Activated CD4-positive, alpha-beta T cell treated with anti-CD3 and anti-CD28 coated beads, Interleukin-2, amount 10 ng/mL, durations not matched to agents 24 days and 14 days (primary cell): ENCODE measurements at regions not wholly inside any gene's neighbourhood (a gene's known extent, or its start where the extent isn't known, plus 50 kb on each side); places are given as distances from the start of the nearest gene placed in this dataset.

Source experiments
- DNase-seq: peaks from one replicate; pipeline ENCODE4 v3.0.0; 2022
- H3K27ac Mint-ChIP-seq: one replicate; pipeline ENCODE4 v1.8.0; 2022; ENCODE audit warnings: mild to moderate bottlenecking, mixed read lengths
- H3K27me3 Mint-ChIP-seq: one replicate; pipeline ENCODE4 v1.8.0; 2022; ENCODE audit warnings: mixed read lengths
- H3K36me3 Mint-ChIP-seq: one replicate; pipeline ENCODE4 v1.8.0; 2022; ENCODE audit warnings: low read depth, mild to moderate bottlenecking, mixed read lengths
- H3K4me1 Mint-ChIP-seq: one replicate; pipeline ENCODE4 v1.8.0; 2021; ENCODE audit warnings: mixed read lengths
- H3K4me3 Mint-ChIP-seq: one replicate; pipeline ENCODE4 v1.8.0; 2022; ENCODE audit warnings: mild to moderate bottlenecking, moderate library complexity, mixed read lengths
- H3K9me3 Mint-ChIP-seq: one replicate; pipeline ENCODE4 v1.8.0; 2021; ENCODE audit warnings: mixed read lengths
- intact Hi-C: fragments of 100-400 bp; cut with micrococcal nuclease; formaldehyde crosslinking; loops from one replicate; pipeline ENCODE4 v1.15.1; 2023

DNA sequence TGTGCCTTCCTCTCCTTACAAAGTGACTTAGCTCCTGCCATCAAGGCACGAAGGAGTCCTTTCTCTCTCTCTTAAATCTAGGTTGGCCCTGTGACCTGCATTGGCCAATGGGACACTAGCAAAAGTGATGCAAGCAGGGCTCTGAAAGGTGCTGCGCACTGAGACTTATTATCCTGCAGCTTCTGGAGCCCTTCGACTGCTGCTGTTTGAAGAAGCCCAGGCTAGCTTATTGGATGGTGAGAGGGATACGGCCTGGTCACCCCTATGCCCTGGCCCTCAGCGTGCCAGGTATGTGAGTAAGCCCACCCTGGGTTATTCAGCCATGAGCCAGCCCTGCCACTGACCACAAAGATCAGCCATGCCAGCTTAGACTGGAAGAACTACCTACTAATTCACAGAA is 74.5 kb upstream of the GGTLC1 start:
- intact Hi-C loops: no loop called here
- Mint-ChIP-seq H3K4me3 (no peak overlapping the region), H3K36me3 (no peaks in the 10 kb centered on the region), H3K27me3 (peaks cover 2% of the 10 kb centered on the region), H3K9me3 (peaks cover 8% of the 10 kb centered on the region), H3K27ac (no peak overlapping the region), H3K4me1 (peaks cover 9% of the 10 kb centered on the region)
- no peak for DNase-seq

DNA sequence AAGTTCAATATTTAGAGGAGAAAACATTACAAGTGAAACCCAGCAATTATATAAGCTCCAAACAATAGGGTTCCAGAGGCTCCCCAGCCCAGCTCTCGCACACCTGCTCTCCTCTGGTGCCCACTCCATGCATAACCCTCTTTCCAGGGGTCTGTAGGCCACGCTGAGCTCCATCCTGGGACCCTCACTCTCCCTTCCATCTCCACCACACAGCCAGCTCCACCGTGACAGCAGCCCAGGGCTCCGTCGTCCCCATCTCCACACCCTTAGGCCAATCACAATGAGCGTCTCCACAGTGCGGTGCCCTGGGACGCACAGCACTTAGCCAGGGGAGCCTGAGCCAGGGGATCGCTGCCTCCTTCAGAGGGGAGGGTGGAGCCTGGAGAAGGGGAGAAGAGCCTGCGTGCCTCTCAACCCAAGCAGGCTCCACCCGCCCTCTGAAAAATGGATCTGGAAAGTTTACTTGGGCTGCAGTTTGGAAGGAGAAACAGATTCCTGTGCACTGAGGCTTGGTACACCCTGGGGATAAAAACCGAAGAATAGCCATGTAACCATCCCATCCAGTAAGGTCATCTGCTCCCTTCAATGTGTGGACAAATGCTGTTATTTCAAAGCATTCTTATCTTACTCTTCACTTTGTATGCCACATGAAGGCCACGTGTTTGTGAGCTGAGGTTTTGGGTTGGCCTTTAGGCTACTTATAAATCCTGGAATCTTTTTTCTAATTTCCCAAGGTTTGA is 72.4 kb upstream of the GGTLC1 start:
- H3K27ac Mint-ChIP-seq: no peak overlapping the region
- H3K9me3 Mint-ChIP-seq: no peaks in the 10 kb centered on the region
- no peak for DNase-seq
- H3K27me3 Mint-ChIP-seq: peaks cover 2% of the 10 kb centered on the region
- H3K4me3 Mint-ChIP-seq: no peak overlapping the region
- no peaks in the 10 kb centered on the region for H3K36me3 Mint-ChIP-seq
- intact Hi-C loops: no loop called here
- H3K4me1 Mint-ChIP-seq: peaks cover 5% of the 10 kb centered on the region

DNA sequence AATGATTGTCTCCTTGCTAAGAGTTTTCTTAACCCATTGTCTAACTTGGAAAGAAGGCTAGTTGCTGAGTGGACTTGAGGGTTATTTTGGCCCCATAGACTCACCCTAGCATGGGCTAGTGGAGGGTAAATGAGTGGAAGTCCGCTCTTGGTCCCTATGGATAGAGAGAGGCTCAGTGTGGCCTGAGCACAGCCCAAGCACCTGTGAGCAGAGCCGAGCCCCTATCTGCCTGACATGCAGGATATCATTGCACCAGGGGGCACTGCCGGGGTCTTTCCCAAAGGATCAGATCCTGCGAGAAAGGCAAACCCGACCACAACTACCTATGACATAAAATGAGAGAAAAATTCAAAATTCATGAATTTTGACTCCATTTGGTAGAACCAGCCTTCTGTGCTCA is 70.6 kb upstream of the GGTLC1 start:
- H3K9me3 Mint-ChIP-seq: no peaks in the 10 kb centered on the region
- DNase-seq: no peak
- intact Hi-C loops: no loop called here
- H3K4me1 Mint-ChIP-seq: no peaks in the 10 kb centered on the region
- H3K27me3 Mint-ChIP-seq: peaks cover 2% of the 10 kb centered on the region
- no peak overlapping the region for H3K4me3 Mint-ChIP-seq
- H3K27ac Mint-ChIP-seq: no peak overlapping the region
- no peaks in the 10 kb centered on the region for H3K36me3 Mint-ChIP-seq

DNA sequence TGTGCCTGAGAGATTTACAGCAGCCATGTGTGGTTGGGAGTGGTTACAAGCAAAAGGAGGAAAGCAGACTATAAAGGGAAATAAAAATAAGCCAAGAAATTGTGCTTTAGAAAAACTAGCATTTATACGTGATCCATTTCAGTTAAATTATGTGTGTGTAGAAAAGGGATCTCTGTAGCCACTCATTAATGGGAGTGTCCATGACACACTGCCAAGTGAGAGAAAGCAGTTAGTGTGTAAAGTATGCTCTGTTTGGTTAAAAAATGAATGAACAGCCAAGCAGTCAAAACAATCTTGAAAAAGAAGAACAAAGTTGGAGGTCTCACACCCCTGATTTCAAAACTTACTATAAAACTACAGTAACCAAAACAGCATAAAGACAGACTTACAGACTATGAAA is 67.9 kb upstream of the GGTLC1 start:
- intact Hi-C loops: no loop called here
- H3K27ac Mint-ChIP-seq: no peak overlapping the region
- peaks cover 3% of the 10 kb centered on the region for H3K4me1 Mint-ChIP-seq
- H3K27me3 Mint-ChIP-seq: no peaks in the 10 kb centered on the region
- H3K36me3 Mint-ChIP-seq: no peaks in the 10 kb centered on the region
- DNase-seq: no peak
- H3K4me3 Mint-ChIP-seq: no peak overlapping the region
- H3K9me3 Mint-ChIP-seq: no peaks in the 10 kb centered on the region

DNA sequence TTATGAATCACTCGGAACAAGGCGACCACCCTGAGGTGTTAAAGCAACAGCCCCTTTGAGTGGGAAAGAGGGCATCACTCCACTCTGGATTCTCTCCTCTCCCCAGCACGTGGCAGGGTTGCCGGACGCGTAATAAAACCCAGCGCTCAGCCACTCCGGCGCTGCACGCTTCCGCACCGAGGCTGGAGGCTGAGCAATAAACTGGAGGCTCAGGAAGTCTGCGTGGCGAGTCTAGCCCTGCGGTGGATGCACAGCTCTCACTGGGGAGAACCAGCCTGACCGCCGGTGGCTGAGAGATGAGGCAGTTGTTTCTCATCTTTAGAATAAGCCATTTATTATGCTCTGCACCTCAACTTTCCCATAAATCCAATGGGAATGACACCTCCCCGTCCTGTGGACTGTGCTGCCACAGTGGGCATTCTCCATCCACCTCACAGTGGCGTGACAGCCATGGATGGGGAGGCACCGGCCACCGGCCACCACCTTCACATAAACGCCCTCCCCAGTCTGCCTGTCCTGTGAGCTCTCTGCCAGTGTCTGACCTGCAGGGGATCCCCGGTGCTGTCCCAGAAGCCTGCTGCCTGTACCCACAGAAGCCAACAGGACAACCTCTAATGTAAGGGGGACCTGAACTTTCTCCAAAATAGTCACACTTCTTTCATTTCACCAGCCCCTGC is 64.2 kb upstream of the GGTLC1 start:
- Mint-ChIP-seq H3K27ac (no peak overlapping the region), H3K4me3 (no peak overlapping the region), H3K9me3 (peaks cover 5% of the 10 kb centered on the region), H3K27me3 (no peaks in the 10 kb centered on the region), H3K4me1 (peaks cover 26% of the 10 kb centered on the region), H3K36me3 (no peaks in the 10 kb centered on the region)
- intact Hi-C loops: no loop called here
- no peak for DNase-seq

DNA sequence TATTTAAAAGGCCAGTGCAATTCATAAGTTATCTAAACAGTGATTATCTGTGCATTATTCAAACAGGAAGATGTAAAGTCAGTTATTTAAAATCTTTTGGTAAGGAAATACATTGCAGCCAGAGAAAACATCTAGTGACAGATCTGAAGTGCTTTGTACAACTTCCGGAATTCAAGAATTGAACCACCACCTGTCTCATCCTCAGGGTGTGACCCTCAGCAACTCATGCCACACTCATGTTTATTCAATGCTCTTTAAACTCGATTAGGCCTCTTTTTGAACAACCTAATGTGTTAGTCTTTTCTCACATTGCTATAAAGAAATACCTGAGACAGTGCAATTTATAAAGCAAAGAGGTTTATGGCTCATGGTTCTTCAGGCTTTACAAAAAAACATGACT is 62.6 kb upstream of the GGTLC1 start:
- no peaks in the 10 kb centered on the region for H3K27me3 Mint-ChIP-seq
- peaks cover 32% of the 10 kb centered on the region for H3K4me1 Mint-ChIP-seq
- peaks cover 2% of the 10 kb centered on the region for H3K36me3 Mint-ChIP-seq
- intact Hi-C loops: no loop called here
- no peak overlapping the region for H3K4me3 Mint-ChIP-seq
- H3K9me3 Mint-ChIP-seq: peaks cover 5% of the 10 kb centered on the region
- no peak for DNase-seq
- H3K27ac Mint-ChIP-seq: no peak overlapping the region

DNA sequence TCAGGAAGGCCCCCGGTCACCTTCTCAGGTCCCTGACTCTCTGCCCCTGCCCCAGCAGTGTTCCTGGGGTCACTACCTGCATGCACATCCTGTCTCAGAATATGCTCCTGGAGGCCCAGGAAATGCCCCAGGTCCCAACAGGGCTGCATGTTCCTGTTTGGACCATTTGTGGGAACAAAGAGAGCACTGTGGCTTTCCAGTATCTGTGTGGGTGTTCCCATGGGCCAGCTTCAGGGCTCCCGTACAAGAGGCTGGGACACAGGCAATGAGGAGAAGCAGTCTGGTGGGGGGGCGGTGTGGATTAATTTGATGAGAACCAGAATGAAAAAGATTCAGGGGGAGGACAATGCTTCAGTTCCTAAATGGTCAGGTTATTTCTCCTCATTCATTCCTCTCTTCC is 61.5 kb upstream of the GGTLC1 start:
- intact Hi-C loops: no loop called here
- H3K4me3 Mint-ChIP-seq: no peak overlapping the region
- H3K27me3 Mint-ChIP-seq: no peaks in the 10 kb centered on the region
- H3K27ac Mint-ChIP-seq: no peak overlapping the region
- peaks cover 5% of the 10 kb centered on the region for H3K9me3 Mint-ChIP-seq
- DNase-seq: no peak
- H3K36me3 Mint-ChIP-seq: peaks cover 2% of the 10 kb centered on the region
- peaks cover 41% of the 10 kb centered on the region for H3K4me1 Mint-ChIP-seq

DNA sequence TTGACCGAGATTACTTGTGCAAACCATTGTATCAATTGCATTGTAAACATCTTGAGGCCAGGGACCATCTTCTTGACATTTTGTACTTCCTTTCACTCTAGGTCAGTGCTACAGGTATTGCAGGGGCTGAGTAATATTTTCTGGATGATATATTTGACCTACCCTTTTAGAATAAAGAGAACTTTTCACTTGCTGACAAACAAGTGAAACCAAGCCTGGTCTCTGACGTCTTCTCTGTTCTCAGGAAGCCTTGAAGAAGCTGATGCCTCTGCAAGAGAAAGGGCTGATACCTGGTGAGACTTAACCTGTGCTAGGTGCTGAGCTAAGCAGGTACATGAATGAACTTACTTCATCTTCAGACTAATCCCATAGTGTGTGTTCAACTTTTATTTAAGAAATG is 60.5 kb upstream of the GGTLC1 start:
- no peak overlapping the region for H3K4me3 Mint-ChIP-seq
- peak overlapping the region; percentile 21 for H3K27ac Mint-ChIP-seq
- peaks cover 5% of the 10 kb centered on the region for H3K9me3 Mint-ChIP-seq
- H3K36me3 Mint-ChIP-seq: peaks cover 2% of the 10 kb centered on the region
- no peaks in the 10 kb centered on the region for H3K27me3 Mint-ChIP-seq
- DNase-seq: no peak
- peaks cover 46% of the 10 kb centered on the region for H3K4me1 Mint-ChIP-seq
- intact Hi-C loops: loop anchor here (5.0 kb wide), 1 partner anchor 53 kb away; no protein-coding TSS in a partner anchor

DNA sequence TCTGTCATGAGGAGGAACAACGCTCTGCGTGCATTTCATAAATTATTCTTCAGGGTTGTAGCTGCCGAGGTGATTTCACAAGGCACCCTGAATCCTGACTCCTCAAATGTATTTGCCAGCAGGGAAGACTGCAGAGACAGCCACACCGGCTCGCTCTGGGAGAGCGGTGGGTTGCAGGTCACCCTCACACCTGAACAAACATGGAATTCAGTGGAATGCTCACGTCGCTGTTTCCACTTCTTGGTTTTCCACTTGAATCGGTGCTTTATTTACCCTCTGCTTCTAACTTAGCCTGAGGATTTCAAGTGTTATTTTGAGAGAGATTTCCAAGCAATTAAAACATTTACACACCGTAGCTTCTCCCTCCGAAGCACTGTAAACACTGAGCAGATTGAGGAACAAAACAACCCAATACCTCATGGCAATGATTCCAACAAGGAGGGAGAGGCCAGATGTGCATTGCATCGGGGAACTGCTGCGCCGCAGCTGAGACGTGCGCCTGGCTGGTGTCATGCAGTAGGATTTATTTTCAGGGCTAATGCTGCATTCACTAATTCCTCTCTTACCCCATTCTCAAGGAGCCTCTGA is 59.5 kb upstream of the GGTLC1 start:
- H3K27ac Mint-ChIP-seq: peak overlapping the region; percentile 21
- no peak for DNase-seq
- peaks cover 44% of the 10 kb centered on the region for H3K4me1 Mint-ChIP-seq
- no peaks in the 10 kb centered on the region for H3K27me3 Mint-ChIP-seq
- peaks cover 2% of the 10 kb centered on the region for H3K36me3 Mint-ChIP-seq
- intact Hi-C loops: loop anchor here (5.0 kb wide), 1 partner anchor 54 kb away; no protein-coding TSS in a partner anchor
- H3K4me3 Mint-ChIP-seq: no peak overlapping the region
- H3K9me3 Mint-ChIP-seq: peaks cover 5% of the 10 kb centered on the region

DNA sequence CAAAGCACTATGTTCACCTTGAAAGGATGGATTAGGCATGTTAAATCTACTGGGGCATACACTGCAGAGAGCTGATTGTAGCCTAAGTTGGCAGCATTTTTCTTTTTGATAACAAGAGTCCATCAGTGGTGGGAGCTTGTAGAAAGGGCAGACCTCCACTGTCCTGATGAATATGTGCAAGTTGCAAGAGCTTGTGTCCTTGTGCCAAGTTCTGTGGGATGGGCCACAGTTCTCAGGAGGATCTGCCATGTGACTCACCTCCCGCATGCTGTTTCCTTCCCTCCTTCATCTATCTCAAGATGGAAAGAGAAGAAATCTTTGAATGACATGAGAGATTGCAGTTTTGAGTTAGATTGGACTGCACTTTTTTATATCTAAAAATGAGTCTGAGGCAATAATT is 58.3 kb upstream of the GGTLC1 start:
- H3K4me1 Mint-ChIP-seq: peaks cover 44% of the 10 kb centered on the region

DNA sequence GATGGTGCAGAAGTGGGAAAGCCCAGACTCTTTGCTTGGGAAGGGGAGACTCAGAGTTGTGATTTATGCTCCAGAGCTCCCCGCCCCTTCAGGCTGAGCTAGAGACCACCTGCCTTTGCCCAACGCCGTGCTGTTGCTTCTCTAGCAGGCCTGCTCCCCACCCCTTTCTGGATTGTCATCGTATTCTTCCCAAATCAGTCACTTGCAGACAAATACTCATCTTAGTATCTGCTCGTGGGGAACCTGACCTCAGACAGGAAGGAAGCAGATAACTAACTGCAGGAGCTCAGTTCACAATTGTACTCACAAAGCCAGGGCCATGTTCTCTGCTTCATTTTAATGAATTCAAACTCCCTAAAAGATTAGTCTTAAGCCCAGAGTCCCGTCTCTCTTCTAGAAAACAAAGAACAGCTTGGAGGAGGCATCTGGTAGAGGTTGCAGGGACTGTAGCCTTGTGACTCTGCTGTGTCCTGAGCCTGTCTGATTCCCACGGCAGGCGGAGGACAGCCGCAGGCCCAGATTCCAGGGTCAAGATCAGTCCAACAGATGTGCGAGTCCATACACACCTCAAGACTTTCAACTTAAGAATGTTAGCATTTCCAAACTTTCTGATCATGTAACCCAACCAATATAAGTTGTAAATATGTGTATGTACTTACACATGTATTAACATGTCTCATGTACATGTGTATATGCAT is 57.2 kb upstream of the GGTLC1 start:
- Mint-ChIP-seq H3K9me3 (peaks cover 12% of the 10 kb centered on the region), H3K27me3 (no peaks in the 10 kb centered on the region), H3K36me3 (peaks cover 2% of the 10 kb centered on the region), H3K27ac (peak overlapping the region; percentile 69), H3K4me3 (peak overlapping the region; percentile 51), H3K4me1 (peaks cover 40% of the 10 kb centered on the region)
- intact Hi-C loops: loop anchor here (1.0 to 5.0 kb wide), 3 partner anchors 18 to 57 kb away; no protein-coding TSS in a partner anchor
- DNase-seq: peak; percentile 79

More for the DNA sequence above, 58.3 kb upstream of the GGTLC1 start:
- Mint-ChIP-seq H3K27me3 (no peaks in the 10 kb centered on the region), H3K36me3 (peaks cover 2% of the 10 kb centered on the region), H3K9me3 (peaks cover 9% of the 10 kb centered on the region), H3K27ac (peak overlapping the region; percentile 25), H3K4me3 (no peak overlapping the region)
- DNase-seq: no peak
- intact Hi-C loops: loop anchor here (5.0 kb wide), 1 partner anchor 55 kb away; no protein-coding TSS in a partner anchor

DNA sequence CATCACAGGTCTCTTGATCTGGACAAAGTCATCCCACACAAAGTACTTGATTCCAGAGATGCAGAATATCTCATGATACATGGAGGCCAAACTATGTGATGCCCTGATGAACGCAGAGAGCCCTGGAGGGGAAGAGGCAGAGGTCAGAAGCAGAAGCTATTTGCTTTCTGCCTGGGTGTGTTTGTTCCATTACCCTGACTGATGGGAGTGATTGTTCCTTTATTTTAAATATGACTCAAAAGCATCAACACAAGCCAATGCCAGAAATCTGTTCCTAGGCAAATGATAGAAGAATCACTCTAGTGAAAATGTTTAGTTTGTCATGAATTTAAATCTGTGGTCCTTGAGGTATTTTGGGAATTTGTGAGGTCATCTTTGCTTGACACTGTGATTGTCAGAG is 54.7 kb upstream of the GGTLC1 start:
- DNase-seq: no peak
- Mint-ChIP-seq H3K9me3 (peaks cover 7% of the 10 kb centered on the region), H3K27me3 (no peaks in the 10 kb centered on the region), H3K4me1 (peaks cover 28% of the 10 kb centered on the region), H3K4me3 (no peak overlapping the region), H3K36me3 (peaks cover 2% of the 10 kb centered on the region), H3K27ac (no peak overlapping the region)
- intact Hi-C loops: no loop called here

DNA sequence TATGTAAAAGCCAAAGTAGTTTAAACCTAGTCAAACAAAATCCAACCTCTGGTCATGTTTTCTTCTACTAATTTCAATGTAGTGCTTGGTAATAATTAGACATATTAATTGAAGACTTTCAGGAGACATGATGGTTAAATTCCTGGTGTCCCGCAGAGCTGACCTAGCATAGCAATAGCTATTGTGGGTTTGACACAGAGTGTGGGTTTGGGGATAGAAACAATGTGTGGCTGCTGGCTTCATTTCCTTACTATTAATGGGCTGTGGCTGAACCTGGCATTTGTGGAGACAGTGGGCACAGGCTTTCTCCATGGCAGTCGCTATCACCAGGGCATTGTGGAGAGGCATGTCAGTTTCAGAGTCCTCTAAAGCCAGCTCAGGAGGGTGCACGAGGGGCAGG is 54.1 kb upstream of the GGTLC1 start:
- H3K4me3 Mint-ChIP-seq: no peak overlapping the region
- peaks cover 7% of the 10 kb centered on the region for H3K9me3 Mint-ChIP-seq
- no peak for DNase-seq
- peaks cover 2% of the 10 kb centered on the region for H3K36me3 Mint-ChIP-seq
- H3K27me3 Mint-ChIP-seq: no peaks in the 10 kb centered on the region
- peaks cover 28% of the 10 kb centered on the region for H3K4me1 Mint-ChIP-seq
- H3K27ac Mint-ChIP-seq: no peak overlapping the region
- intact Hi-C loops: no loop called here
